ENCODE measurements at regions not wholly inside any gene's neighbourhood (a gene's known extent, or its start where the extent isn't known, plus 50 kb on each side); places are given as distances from the start of the nearest gene placed in this dataset.

- Histone ChIP-seq H3K4me2 (replicated peaks; ENCODE audit: extremely low read depth, low read length, poor library complexity, severe bottlenecking) (no peak overlapping the region), H3K79me2 (ENCODE audit: insufficient read depth, low read length) (no peaks in the 10 kb centered on the region), H3K36me3 (replicated peaks in 1 of 2; ENCODE audit: control insufficient read depth in 1 of 2, insufficient read depth in 2 of 2, low read length in 2 of 2) (no peaks in the 10 kb centered on the region), H3K9me3 (replicated peaks in 1 of 2; ENCODE audit: control insufficient read depth in 1 of 2, insufficient read depth in 1 of 2, low read length in 2 of 2) (peaks cover 19 to 34% of the 10 kb centered on the region in 2 donors), H3K9ac (ENCODE audit: insufficient read depth, low read length, poor library complexity, severe bottlenecking) (no peak overlapping the region), H2AFZ (ENCODE audit: insufficient read depth, low read depth, low read length, poor library complexity, severe bottlenecking) (no peak overlapping the region), H4K20me1 (ENCODE audit: insufficient read depth, low read length) (no peaks in the 10 kb centered on the region), H3K4me1 (ENCODE audit: control insufficient read depth in 1 of 2, insufficient read depth in 2 of 2, low read length in 2 of 2) (no peaks in the 10 kb centered on the region), H3K27me3 (ENCODE audit: control insufficient read depth in 2 of 2, insufficient read depth in 2 of 2, low read length in 2 of 2) (no peaks in the 10 kb centered on the region), H3K27ac (ENCODE audit: low read depth in 1 of 2, low read length in 2 of 2) (no peak overlapping the region), H3K4me3 (replicated peaks in 1 of 3; ENCODE audit: low read depth in 2 of 3, low read length in 3 of 3) (no peak overlapping the region)
- Mint-ChIP-seq H3K9me3 (peaks cover 13 to 47% (median 41%) of the 10 kb centered on the region in 7 donors), H3K4me1 (no peaks in the 10 kb centered on the region), H3K4me3 (no peak overlapping the region), H3K27ac (no peak overlapping the region), H3K27me3 (ENCODE audit: low read depth in 3 of 3) (no peaks in the 10 kb centered on the region), H3K36me3 (no peaks in the 10 kb centered on the region)
- DNase-seq = no peak
- WGBS (ENCODE audit: insufficient coverage) = 96% methylated on average over 3 of the region's 3 CpGs
- TF ChIP-seq, protein P1, sequence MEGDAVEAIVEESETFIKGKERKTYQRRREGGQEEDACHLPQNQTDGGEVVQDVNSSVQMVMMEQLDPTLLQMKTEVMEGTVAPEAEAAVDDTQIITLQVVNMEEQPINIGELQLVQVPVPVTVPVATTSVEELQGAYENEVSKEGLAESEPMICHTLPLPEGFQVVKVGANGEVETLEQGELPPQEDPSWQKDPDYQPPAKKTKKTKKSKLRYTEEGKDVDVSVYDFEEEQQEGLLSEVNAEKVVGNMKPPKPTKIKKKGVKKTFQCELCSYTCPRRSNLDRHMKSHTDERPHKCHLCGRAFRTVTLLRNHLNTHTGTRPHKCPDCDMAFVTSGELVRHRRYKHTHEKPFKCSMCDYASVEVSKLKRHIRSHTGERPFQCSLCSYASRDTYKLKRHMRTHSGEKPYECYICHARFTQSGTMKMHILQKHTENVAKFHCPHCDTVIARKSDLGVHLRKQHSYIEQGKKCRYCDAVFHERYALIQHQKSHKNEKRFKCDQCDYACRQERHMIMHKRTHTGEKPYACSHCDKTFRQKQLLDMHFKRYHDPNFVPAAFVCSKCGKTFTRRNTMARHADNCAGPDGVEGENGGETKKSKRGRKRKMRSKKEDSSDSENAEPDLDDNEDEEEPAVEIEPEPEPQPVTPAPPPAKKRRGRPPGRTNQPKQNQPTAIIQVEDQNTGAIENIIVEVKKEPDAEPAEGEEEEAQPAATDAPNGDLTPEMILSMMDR (IDR thresholded peaks at IDR 0.05) = no peak
- intact Hi-C loops (cut with micrococcal nuclease) = no loop called here
Measured at GRCh38 chr12:58034311-58034710, 92.9 kb downstream of the ATP23 start.

GRCh38 chr12:58034712-58035111, 93.3 kb downstream of the ATP23 start:
- no peaks in the 10 kb centered on the region for H3K4me1 Mint-ChIP-seq
- Histone ChIP-seq H4K20me1 (ENCODE audit: insufficient read depth, low read length) (no peaks in the 10 kb centered on the region), H3K4me3 (replicated peaks in 1 of 3; ENCODE audit: low read depth in 2 of 3, low read length in 3 of 3) (no peak overlapping the region), H3K9ac (ENCODE audit: insufficient read depth, low read length, poor library complexity, severe bottlenecking) (no peak overlapping the region), H3K4me1 (ENCODE audit: control insufficient read depth in 1 of 2, insufficient read depth in 2 of 2, low read length in 2 of 2) (no peaks in the 10 kb centered on the region), H3K79me2 (ENCODE audit: insufficient read depth, low read length) (no peaks in the 10 kb centered on the region), H3K9me3 (replicated peaks in 1 of 2; ENCODE audit: control insufficient read depth in 1 of 2, insufficient read depth in 1 of 2, low read length in 2 of 2) (peaks cover 19 to 34% of the 10 kb centered on the region in 2 donors), H3K36me3 (replicated peaks in 1 of 2; ENCODE audit: control insufficient read depth in 1 of 2, insufficient read depth in 2 of 2, low read length in 2 of 2) (no peaks in the 10 kb centered on the region), H3K27me3 (ENCODE audit: control insufficient read depth in 2 of 2, insufficient read depth in 2 of 2, low read length in 2 of 2) (no peaks in the 10 kb centered on the region), H2AFZ (ENCODE audit: insufficient read depth, low read depth, low read length, poor library complexity, severe bottlenecking) (no peak overlapping the region), H3K27ac (ENCODE audit: low read depth in 1 of 2, low read length in 2 of 2) (no peak overlapping the region), H3K4me2 (replicated peaks; ENCODE audit: extremely low read depth, low read length, poor library complexity, severe bottlenecking) (no peak overlapping the region)
- no peak overlapping the region for H3K4me3 Mint-ChIP-seq
- WGBS (ENCODE audit: insufficient coverage) = 44% methylated on average over 1 of the region's 1 CpG
- intact Hi-C loops (cut with micrococcal nuclease) = no loop called here
- H3K27me3 Mint-ChIP-seq (ENCODE audit: low read depth in 3 of 3) = no peaks in the 10 kb centered on the region
- no peak overlapping the region for H3K27ac Mint-ChIP-seq
- no peaks in the 10 kb centered on the region for H3K36me3 Mint-ChIP-seq
- peaks cover 14 to 49% (median 41%) of the 10 kb centered on the region in 7 donors for H3K9me3 Mint-ChIP-seq
- no peak for DNase-seq
- TF ChIP-seq, protein P1 (IDR thresholded peaks at IDR 0.05) = no peak

All from CD14-positive monocyte (primary cell).